RKO (cell line): ENCODE measurements at regions not wholly inside any gene's neighbourhood (a gene's known extent, or its start where the extent isn't known, plus 50 kb on each side); places are given as distances from the start of the nearest gene placed in this dataset.
"Not testable (repeated sequence)": the region's sequence is repeated elsewhere in the genome, so short reads cannot be mapped to it uniquely, and the experiment has no call there.

Experiments used
- DNase-seq: peaks from one replicate; pipeline ENCODE4 v3.0.0-alpha.2; 2016; ENCODE audit warnings: low spot score

- DNase-seq, result not testable (repeated sequence)
Measured at GRCh38 chr14:34381304-34381703, 80.7 kb downstream of the SPTSSA start.

- DNase-seq, result no peak
Measured at GRCh38 chr14:34380471-34380845, 81.6 kb downstream of the SPTSSA start.

- no peak for DNase-seq
Measured at GRCh38 chr14:34379816-34380470, 82.1 kb downstream of the SPTSSA start.

- DNase-seq, result no peak
Measured at GRCh38 chr14:34376649-34377267, 85.3 kb downstream of the SPTSSA start.

GRCh38 chr14:34374998-34375740 is 86.9 kb downstream of the SPTSSA start:
- DNase-seq, result peak; percentile 11

- no peak for DNase-seq
Measured at GRCh38 chr14:34373191-34373590, 88.8 kb downstream of the SPTSSA start.

GRCh38 chr14:34372786-34373185 is 89.3 kb downstream of the SPTSSA start:
- DNase-seq, result no peak

- DNase-seq, result no peak
Measured at GRCh38 chr14:34369648-34370030, 92.4 kb downstream of the SPTSSA start.

- DNase-seq, result no peak
Measured at GRCh38 chr14:34368971-34369647, 92.9 kb downstream of the SPTSSA start.

GRCh38 chr14:34368115-34368970 is 93.7 kb downstream of the SPTSSA start:
- DNase-seq, result no peak

- no peak for DNase-seq
Measured at GRCh38 chr14:34365309-34365915, 96.6 kb downstream of the SPTSSA start.

- no peak for DNase-seq
Measured at GRCh38 chr14:34364201-34364600, 97.8 kb downstream of the SPTSSA start.

- DNase-seq, result no peak
Measured at GRCh38 chr14:34363733-34364134, 98.3 kb downstream of the SPTSSA start.

GRCh38 chr14:34362641-34363251 is 99.3 kb downstream of the SPTSSA start:
- no peak for DNase-seq

- no peak for DNase-seq
Measured at GRCh38 chr14:34361504-34362011, 100.5 kb downstream of the SPTSSA start.

GRCh38 chr14:34359420-34360117 is 102.5 kb downstream of the SPTSSA start:
- DNase-seq, result no peak

- DNase-seq, result no peak
Measured at GRCh38 chr14:34356264-34356654, 105.8 kb downstream of the SPTSSA start.

- no peak for DNase-seq
Measured at GRCh38 chr14:34355584-34356263, 106.3 kb downstream of the SPTSSA start.

GRCh38 chr14:34354556-34354955 is 107.5 kb downstream of the SPTSSA start:
- DNase-seq, result no peak
